ENCODE measurements at regions not wholly inside any gene's neighbourhood (a gene's known extent, or its start where the extent isn't known, plus 50 kb on each side); places are given as distances from the start of the nearest gene placed in this dataset.

DNA sequence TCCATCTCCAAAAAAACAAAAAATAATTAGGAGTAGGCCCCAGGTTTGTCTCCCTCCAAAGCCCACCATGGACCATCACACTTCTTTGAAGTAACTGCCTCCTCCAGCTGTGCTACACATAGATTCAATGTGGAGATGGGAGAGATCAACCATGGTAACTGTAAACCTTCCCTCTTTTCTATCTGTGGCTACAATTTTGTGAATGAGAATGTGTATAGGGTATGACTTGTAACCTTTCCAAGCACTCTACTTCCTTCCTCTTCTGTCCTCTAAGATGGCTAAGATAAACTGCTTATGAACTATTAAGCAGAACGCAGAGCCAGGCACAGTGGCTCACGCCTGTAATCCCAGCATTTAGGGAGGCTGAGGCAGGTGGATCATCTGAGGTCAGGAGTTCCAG, 55.5 kb upstream of the ATP11B start:
- Histone ChIP-seq H2AFZ (ENCODE audit: low read length) (no peak overlapping the region), H3K9me2 (ENCODE audit: insufficient read depth, low read length) (no peaks in the 10 kb centered on the region), H3K4me2 (ENCODE audit: low read length) (no peak overlapping the region), H3K9me3 (ENCODE audit: low read length) (no peaks in the 10 kb centered on the region), H3K79me2 (ENCODE audit: insufficient read depth, low read depth, low read length) (no peaks in the 10 kb centered on the region), H3K4me1 (ENCODE audit: insufficient read depth, low read length, poor library complexity, severe bottlenecking) (no peaks in the 10 kb centered on the region), H4K20me1 (ENCODE audit: insufficient read depth, low read length) (no peaks in the 10 kb centered on the region), H3K27ac (ENCODE audit: low read depth, low read length, poor library complexity, severe bottlenecking) (no peak overlapping the region), H3K36me3 (ENCODE audit: insufficient read depth, low read length) (no peaks in the 10 kb centered on the region), H3K4me3 (ENCODE audit: low read depth, low read length, poor library complexity, severe bottlenecking) (no peak overlapping the region)
- DNase-seq (ENCODE audit: low spot score), result no peak
- intact Hi-C loops (cut with micrococcal nuclease; ENCODE audit: unreplicated experiment), result no loop called here
- POLR2A ChIA-PET, result no interaction called here
- TF ChIP-seq, protein P1, sequence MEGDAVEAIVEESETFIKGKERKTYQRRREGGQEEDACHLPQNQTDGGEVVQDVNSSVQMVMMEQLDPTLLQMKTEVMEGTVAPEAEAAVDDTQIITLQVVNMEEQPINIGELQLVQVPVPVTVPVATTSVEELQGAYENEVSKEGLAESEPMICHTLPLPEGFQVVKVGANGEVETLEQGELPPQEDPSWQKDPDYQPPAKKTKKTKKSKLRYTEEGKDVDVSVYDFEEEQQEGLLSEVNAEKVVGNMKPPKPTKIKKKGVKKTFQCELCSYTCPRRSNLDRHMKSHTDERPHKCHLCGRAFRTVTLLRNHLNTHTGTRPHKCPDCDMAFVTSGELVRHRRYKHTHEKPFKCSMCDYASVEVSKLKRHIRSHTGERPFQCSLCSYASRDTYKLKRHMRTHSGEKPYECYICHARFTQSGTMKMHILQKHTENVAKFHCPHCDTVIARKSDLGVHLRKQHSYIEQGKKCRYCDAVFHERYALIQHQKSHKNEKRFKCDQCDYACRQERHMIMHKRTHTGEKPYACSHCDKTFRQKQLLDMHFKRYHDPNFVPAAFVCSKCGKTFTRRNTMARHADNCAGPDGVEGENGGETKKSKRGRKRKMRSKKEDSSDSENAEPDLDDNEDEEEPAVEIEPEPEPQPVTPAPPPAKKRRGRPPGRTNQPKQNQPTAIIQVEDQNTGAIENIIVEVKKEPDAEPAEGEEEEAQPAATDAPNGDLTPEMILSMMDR (conservative IDR thresholded peaks at IDR 0.05; ENCODE audit: low read length), result no peak
- no peak for TF ChIP-seq EZH2phosphoT487 (IDR thresholded peaks at IDR 0.05; ENCODE audit: borderline replicate concordance, low read depth, low read length)
- no TSS peak for BruUV-seq (replicated peaks)
- CTCF ChIA-PET (ENCODE audit: unreplicated experiment), result no interaction called here

DNA sequence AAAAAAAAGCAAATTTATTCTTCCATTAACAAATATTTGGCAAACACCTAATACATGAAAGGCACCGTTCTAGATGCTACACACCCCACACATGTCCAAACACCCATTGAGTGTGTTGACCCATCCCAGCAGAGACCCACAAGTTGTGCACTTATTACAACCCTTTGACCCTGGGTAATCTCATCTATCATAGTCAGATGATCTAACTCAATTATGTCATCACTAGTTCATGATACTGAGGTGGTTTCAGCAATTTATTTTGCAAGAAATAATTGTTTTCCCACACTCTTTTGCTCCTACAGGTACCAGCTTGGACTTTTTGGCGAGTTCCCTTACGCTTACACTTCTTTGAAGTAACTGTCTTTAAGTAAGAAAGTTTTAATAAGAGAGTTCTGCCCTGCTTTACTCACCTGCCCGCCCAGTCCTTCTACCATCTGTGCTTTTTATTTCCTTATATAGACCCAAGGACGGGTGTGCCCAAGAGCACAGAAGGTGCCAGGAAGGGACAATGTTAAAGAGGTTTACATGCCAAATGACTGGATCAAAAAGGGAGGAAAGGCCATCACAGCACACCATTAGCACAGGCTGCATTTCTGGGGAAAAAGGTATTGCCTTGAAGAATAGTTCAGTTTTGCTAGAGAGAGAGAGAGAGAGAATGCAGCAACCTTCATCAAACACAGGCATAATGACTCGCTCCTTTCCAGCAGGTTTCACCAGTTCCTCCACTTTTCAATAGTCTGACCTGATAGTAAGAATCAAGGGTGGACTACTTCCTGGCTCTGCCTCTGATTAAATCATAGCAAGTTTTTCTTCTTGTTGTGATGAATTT, 54.5 kb upstream of the ATP11B start:
- Histone ChIP-seq H3K36me3 (ENCODE audit: insufficient read depth, low read length) (no peaks in the 10 kb centered on the region), H2AFZ (ENCODE audit: low read length) (no peak overlapping the region), H4K20me1 (ENCODE audit: insufficient read depth, low read length) (no peaks in the 10 kb centered on the region), H3K4me3 (ENCODE audit: low read depth, low read length, poor library complexity, severe bottlenecking) (no peak overlapping the region), H3K9me3 (ENCODE audit: low read length) (no peaks in the 10 kb centered on the region), H3K4me1 (ENCODE audit: insufficient read depth, low read length, poor library complexity, severe bottlenecking) (no peaks in the 10 kb centered on the region), H3K4me2 (ENCODE audit: low read length) (no peak overlapping the region), H3K27ac (ENCODE audit: low read depth, low read length, poor library complexity, severe bottlenecking) (no peak overlapping the region), H3K9me2 (ENCODE audit: insufficient read depth, low read length) (no peaks in the 10 kb centered on the region), H3K79me2 (ENCODE audit: insufficient read depth, low read depth, low read length) (no peaks in the 10 kb centered on the region)
- ChIA-PET CTCF (ENCODE audit: unreplicated experiment) (interaction anchor here (0.6 kb wide), 1 partner anchor 8 kb away, joined by 3 read pairs; no protein-coding TSS in a partner anchor), POLR2A (no interaction called here)
- intact Hi-C loops (cut with micrococcal nuclease; ENCODE audit: unreplicated experiment), result no loop called here
- no TSS peak for BruUV-seq (replicated peaks)
- no peak for DNase-seq (ENCODE audit: low spot score)
- TF ChIP-seq, protein P1 (conservative IDR thresholded peaks at IDR 0.05; ENCODE audit: low read length), result no peak
- TF ChIP-seq EZH2phosphoT487 (IDR thresholded peaks at IDR 0.05; ENCODE audit: borderline replicate concordance, low read depth, low read length), result no peak

DNA sequence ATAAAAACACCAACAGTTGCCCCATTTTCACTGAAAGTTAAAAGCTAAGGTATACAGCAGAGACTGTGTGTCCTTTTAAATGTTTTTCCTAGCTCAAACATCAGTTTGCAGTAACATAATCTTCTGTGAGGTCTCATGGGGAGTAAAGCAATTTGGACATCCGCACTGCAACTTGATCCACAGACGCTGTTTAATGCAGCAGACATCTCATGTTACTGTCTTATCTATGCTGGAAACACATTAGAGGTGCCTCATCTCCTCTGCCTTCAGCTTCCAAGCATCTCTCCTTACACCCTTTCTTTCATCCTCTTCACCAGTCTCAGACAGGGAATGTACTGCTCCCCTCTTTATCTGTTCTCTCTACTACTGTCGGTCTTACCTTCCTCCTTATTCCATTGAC, 53.7 kb upstream of the ATP11B start:
- no peaks in the 10 kb centered on the region for H3K9me2 ChIP-seq (ENCODE audit: insufficient read depth, low read length)
- CTCF ChIA-PET (ENCODE audit: unreplicated experiment), result no interaction called here
- H4K20me1 ChIP-seq (ENCODE audit: insufficient read depth, low read length), result no peaks in the 10 kb centered on the region
- H3K4me3 ChIP-seq (ENCODE audit: low read depth, low read length, poor library complexity, severe bottlenecking), result no peak overlapping the region
- no peak overlapping the region for H3K4me2 ChIP-seq (ENCODE audit: low read length)
- no peak for TF ChIP-seq EZH2phosphoT487 (IDR thresholded peaks at IDR 0.05; ENCODE audit: borderline replicate concordance, low read depth, low read length)
- H3K9me3 ChIP-seq (ENCODE audit: low read length), result no peaks in the 10 kb centered on the region
- H3K36me3 ChIP-seq (ENCODE audit: insufficient read depth, low read length), result no peaks in the 10 kb centered on the region
- intact Hi-C loops (cut with micrococcal nuclease; ENCODE audit: unreplicated experiment), result no loop called here
- no peak overlapping the region for H2AFZ ChIP-seq (ENCODE audit: low read length)
- no TSS peak for BruUV-seq (replicated peaks)
- H3K27ac ChIP-seq (ENCODE audit: low read depth, low read length, poor library complexity, severe bottlenecking), result no peak overlapping the region
- no peak for DNase-seq (ENCODE audit: low spot score)
- POLR2A ChIA-PET, result no interaction called here
- H3K79me2 ChIP-seq (ENCODE audit: insufficient read depth, low read depth, low read length), result no peaks in the 10 kb centered on the region
- H3K4me1 ChIP-seq (ENCODE audit: insufficient read depth, low read length, poor library complexity, severe bottlenecking), result no peaks in the 10 kb centered on the region
